GM12891 (cell line): ENCODE measurements at regions not wholly inside any gene's neighbourhood (a gene's known extent, or its start where the extent isn't known, plus 50 kb on each side); places are given as distances from the start of the nearest gene placed in this dataset.

Experiments
- DNase-seq: peaks from one replicate; pipeline ENCODE4 v3.0.0; 2011; ENCODE audit warnings: low spot score; ENCODE audit not compliant: insufficient read length
- FAIRE-seq: peaks from 2 replicates; lab custom pipeline; 2011; peaks lifted over from hg19 to GRCh38; lab: Jason Lieb, UNC
- PAX5 ChIP-seq: IDR thresholded peaks from 2 replicates; pipeline ENCODE4 v1.6.1; 2011; ENCODE audit warnings: low read length, moderate library complexity, mild to moderate bottlenecking; ENCODE audit not compliant: insufficient read depth, severe bottlenecking
- POLR2A ChIP-seq: IDR thresholded peaks from 2 replicates; pipeline ENCODE4 v1.6.1; 2011; ENCODE audit warnings: low read depth, low read length, control low read depth
- POLR2AphosphoS5 ChIP-seq: IDR thresholded peaks from 2 replicates; pipeline ENCODE4 v1.6.1; 2011; ENCODE audit warnings: low read depth, low read length, control low read depth
- POU2F2 ChIP-seq: IDR thresholded peaks from 2 replicates; pipeline ENCODE4 v1.6.1; 2011; ENCODE audit warnings: low read depth, mild to moderate bottlenecking, control low read depth, low read length, moderate library complexity
- SPI1 ChIP-seq: IDR thresholded peaks from 2 replicates; pipeline ENCODE4 v1.6.1; 2011; ENCODE audit warnings: low read depth, low read length, control low read depth
- TAF1 ChIP-seq: IDR thresholded peaks from 2 replicates; pipeline ENCODE4 v1.6.1; 2011; ENCODE audit warnings: low read depth, low read length, control low read depth

- no peak for FAIRE-seq
- no peak for DNase-seq
Measured at GRCh38 chr11:103671143-103671651, 365.2 kb upstream of the DDI1 start.

DNA sequence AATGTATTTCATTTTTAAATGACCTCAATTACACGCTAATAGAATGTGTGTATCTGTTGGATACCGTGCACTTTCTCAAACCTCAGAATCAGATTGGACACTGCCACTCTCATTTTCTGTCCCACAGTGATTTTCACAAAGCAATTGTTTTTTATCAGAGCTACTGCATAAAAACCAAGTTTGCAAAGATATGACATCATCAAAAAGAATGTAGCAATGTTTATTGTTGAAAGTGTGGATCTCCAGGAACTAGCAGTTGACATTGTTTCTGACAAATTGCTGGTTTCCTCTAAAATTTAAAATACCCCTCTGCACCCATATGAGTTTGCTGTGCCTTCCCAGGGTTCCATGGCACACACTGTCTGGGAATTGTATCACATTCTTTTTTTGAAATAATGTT lies 362.7 kb upstream of the DDI1 start:
- FAIRE-seq = no peak
- DNase-seq = no peak

More at GRCh38 chr11:103671143-103671651, 365.2 kb upstream of the DDI1 start:
- TF ChIP-seq POLR2A (no peak), POLR2AphosphoS5 (no peak), POU2F2 (no peak), PAX5 (no peak), TAF1 (no peak), SPI1 (no peak)

GRCh38 chr11:103676413-103676812 lies 360.0 kb upstream of the DDI1 start:
- TF ChIP-seq POLR2A = no peak
- TF ChIP-seq PAX5 = no peak
- no peak for TF ChIP-seq POU2F2
- no peak for TF ChIP-seq SPI1
- TF ChIP-seq TAF1 = no peak
- TF ChIP-seq POLR2AphosphoS5 = no peak
- DNase-seq = no peak
- no peak for FAIRE-seq

More for the DNA sequence above, 362.7 kb upstream of the DDI1 start:
- TF ChIP-seq POLR2A (no peak), TAF1 (no peak), POLR2AphosphoS5 (no peak), POU2F2 (no peak), PAX5 (no peak), SPI1 (no peak)

DNA sequence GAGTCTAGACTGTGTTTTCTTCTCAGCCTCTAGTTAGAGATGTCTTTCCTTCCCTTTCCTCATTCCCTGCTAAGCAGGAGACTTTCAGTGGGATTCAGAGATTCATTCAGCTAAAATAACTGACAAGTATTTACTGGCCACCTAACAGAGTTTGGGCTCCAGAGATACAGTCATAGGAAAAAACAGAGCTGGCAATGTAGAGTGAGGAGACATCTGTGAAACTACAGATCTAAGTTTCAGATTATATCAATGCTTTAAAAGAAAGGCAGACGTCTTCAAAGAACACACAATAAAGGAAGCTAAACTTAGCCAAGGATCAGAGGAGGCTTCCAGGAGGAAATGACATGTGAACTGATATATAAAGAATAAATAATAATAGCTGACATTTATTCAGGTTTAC lies 355.6 kb upstream of the DDI1 start:
- no peak for DNase-seq
- TF ChIP-seq POLR2A (no peak), TAF1 (no peak)
- no peak for FAIRE-seq

DNA sequence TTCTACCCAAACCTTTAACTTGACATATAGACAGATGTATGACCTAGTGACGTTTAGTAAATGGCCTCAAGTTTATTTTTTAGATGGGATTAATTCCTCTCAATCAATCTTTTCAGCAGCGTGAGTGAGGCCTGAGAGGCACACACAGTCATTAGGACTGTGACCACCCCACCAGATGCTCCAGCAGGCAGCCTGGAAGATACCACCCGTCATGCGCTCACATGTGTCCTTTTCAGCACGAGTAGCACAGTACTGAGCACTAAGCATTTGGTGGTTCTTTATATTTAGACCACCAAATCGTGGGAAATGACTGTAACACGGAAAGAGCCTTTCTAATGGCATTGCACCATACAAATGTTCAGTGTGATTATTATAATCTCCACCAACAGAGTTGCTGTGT lies 354.6 kb upstream of the DDI1 start:
- TF ChIP-seq PAX5 (no peak), POLR2A (no peak), POLR2AphosphoS5 (no peak), SPI1 (no peak), TAF1 (no peak), POU2F2 (no peak)
- DNase-seq = no peak
- FAIRE-seq = no peak

DNA sequence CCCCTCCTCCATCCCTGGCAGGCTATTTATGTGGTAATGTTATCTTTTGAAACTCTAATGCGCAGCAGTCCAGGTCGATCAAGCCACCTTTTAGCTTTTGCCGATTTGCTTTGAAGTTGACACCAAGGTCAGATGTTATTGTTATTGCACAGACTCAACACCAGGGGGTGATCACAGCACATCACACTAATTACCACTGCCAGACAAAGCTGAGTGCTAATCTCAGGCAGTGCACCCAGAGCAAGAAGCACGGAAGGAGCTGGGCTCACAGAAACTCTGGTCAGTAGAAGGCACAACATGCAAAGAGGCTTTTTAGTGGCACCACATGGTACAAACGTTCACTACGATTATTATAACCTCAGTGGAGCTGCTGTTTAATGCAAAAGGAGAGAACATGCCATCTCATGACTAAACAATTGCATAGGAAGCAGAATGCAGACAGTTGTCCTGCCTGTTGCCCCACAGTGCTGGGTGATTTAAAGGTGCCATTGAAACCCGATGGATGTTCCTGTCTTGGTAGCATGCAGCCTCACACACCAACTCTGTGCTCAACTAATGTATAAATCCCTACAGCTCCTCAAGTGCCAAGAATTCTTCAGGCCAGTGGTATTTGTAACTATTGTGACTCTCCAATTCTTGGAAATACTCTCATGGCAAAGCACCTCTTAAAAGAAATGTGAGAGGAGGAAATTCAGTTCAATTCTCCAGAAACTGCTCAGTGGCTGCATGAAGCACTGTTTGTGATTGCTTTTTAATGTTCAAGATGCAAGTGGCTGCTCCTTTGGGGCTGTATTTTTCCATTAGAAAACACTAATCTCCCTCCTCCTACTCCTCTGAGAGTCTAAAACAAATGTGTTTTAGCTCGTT lies 353.9 kb upstream of the DDI1 start:
- TF ChIP-seq SPI1 = no peak
- no peak for TF ChIP-seq POLR2A
- TF ChIP-seq TAF1 = no peak
- no peak for TF ChIP-seq PAX5
- TF ChIP-seq POU2F2 = no peak
- no peak for TF ChIP-seq POLR2AphosphoS5
- FAIRE-seq (peak; percentile 99), DNase-seq (peak; percentile 4)

DNA sequence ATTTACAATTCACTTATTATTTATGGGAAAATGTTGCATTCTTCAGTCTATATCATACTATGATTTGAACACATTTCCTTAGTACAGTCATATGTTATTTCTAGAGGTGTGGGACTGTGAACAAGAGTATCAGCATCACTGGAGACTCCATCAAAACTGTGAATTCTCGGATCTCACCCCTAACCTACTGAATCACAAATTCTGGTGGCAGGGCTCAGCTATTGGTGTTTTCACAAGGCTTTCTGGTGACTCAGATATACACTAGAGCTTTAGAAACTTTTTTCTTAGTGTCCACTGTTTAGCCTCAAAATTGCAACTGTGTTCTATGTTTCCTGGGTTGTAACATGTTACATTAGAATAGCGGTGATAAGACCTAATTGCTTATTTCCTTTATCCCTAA lies 352.9 kb upstream of the DDI1 start:
- FAIRE-seq = no peak
- no peak for TF ChIP-seq PAX5
- TF ChIP-seq SPI1 = no peak
- no peak for TF ChIP-seq POLR2A
- no peak for TF ChIP-seq POLR2AphosphoS5
- no peak for TF ChIP-seq TAF1
- no peak for TF ChIP-seq POU2F2
- DNase-seq = no peak

- TF ChIP-seq POLR2A (no peak), SPI1 (no peak), POLR2AphosphoS5 (no peak), TAF1 (no peak), PAX5 (no peak), POU2F2 (no peak)
- FAIRE-seq (no peak), DNase-seq (no peak)
Measured at GRCh38 chr11:103688924-103689323, 347.5 kb upstream of the DDI1 start.

- FAIRE-seq = no peak
- no peak for DNase-seq
- no peak for TF ChIP-seq POLR2AphosphoS5
- no peak for TF ChIP-seq PAX5
- no peak for TF ChIP-seq POU2F2
- no peak for TF ChIP-seq SPI1
- TF ChIP-seq POLR2A = no peak
- TF ChIP-seq TAF1 = no peak
Measured at GRCh38 chr11:103690356-103690755, 346.1 kb upstream of the DDI1 start.
